ENCODE measurements at regions not wholly inside any gene's neighbourhood (a gene's known extent, or its start where the extent isn't known, plus 50 kb on each side); places are given as distances from the start of the nearest gene placed in this dataset.

GRCh38 chr4:176939445-176939844 is 146.7 kb upstream of the VEGFC start:
- TF ChIP-seq SIN3A (IDR thresholded peaks at IDR 0.05; ENCODE audit: borderline replicate concordance, insufficient read depth, low read length) (no peak), FOXP2 (optimal IDR thresholded peaks at IDR 0.05; ENCODE audit: borderline replicate concordance, extremely low read depth, extremely low read length, insufficient read depth) (no peak), REST (IDR thresholded peaks at IDR 0.05; ENCODE audit: insufficient read depth in 1 of 2, low read depth in 2 of 2, low read length in 2 of 2) (no peak), TAF1 (IDR thresholded peaks at IDR 0.05; ENCODE audit: borderline replicate concordance, insufficient read depth, low read length) (no peak), POLR2AphosphoS5 (IDR thresholded peaks at IDR 0.05; ENCODE audit: low read depth, low read length) (no peak)

GRCh38 chr4:176945334-176945733 is 152.6 kb upstream of the VEGFC start:
- TF ChIP-seq POLR2AphosphoS5 (IDR thresholded peaks at IDR 0.05; ENCODE audit: low read depth, low read length): no peak
- no peak for TF ChIP-seq SIN3A (IDR thresholded peaks at IDR 0.05; ENCODE audit: borderline replicate concordance, insufficient read depth, low read length)

- TF ChIP-seq SIN3A (IDR thresholded peaks at IDR 0.05; ENCODE audit: borderline replicate concordance, insufficient read depth, low read length) (no peak), POLR2AphosphoS5 (IDR thresholded peaks at IDR 0.05; ENCODE audit: low read depth, low read length) (no peak), REST (IDR thresholded peaks at IDR 0.05; ENCODE audit: insufficient read depth in 1 of 2, low read depth in 2 of 2, low read length in 2 of 2) (no peak), TAF1 (IDR thresholded peaks at IDR 0.05; ENCODE audit: borderline replicate concordance, insufficient read depth, low read length) (no peak), FOXP2 (optimal IDR thresholded peaks at IDR 0.05; ENCODE audit: borderline replicate concordance, extremely low read depth, extremely low read length, insufficient read depth) (no peak)
These were observed 156.3 kb upstream of the VEGFC start for GRCh38 chr4:176949029-176949428.

GRCh38 chr4:176953021-176953420 is 160.3 kb upstream of the VEGFC start:
- TF ChIP-seq TAF1 (IDR thresholded peaks at IDR 0.05; ENCODE audit: borderline replicate concordance, insufficient read depth, low read length) (no peak), SIN3A (IDR thresholded peaks at IDR 0.05; ENCODE audit: borderline replicate concordance, insufficient read depth, low read length) (no peak), POLR2AphosphoS5 (IDR thresholded peaks at IDR 0.05; ENCODE audit: low read depth, low read length) (no peak), FOXP2 (optimal IDR thresholded peaks at IDR 0.05; ENCODE audit: borderline replicate concordance, extremely low read depth, extremely low read length, insufficient read depth) (no peak), REST (IDR thresholded peaks at IDR 0.05; ENCODE audit: insufficient read depth in 1 of 2, low read depth in 2 of 2, low read length in 2 of 2) (no peak)

GRCh38 chr4:176957353-176958118 is 164.8 kb upstream of the VEGFC start:
- TF ChIP-seq POLR2AphosphoS5 (IDR thresholded peaks at IDR 0.05; ENCODE audit: low read depth, low read length) (no peak), SIN3A (IDR thresholded peaks at IDR 0.05; ENCODE audit: borderline replicate concordance, insufficient read depth, low read length) (no peak), TAF1 (IDR thresholded peaks at IDR 0.05; ENCODE audit: borderline replicate concordance, insufficient read depth, low read length) (no peak), FOXP2 (optimal IDR thresholded peaks at IDR 0.05; ENCODE audit: borderline replicate concordance, extremely low read depth, extremely low read length, insufficient read depth) (no peak), REST (IDR thresholded peaks at IDR 0.05; ENCODE audit: insufficient read depth in 1 of 2, low read depth in 2 of 2, low read length in 2 of 2) (no peak)

Data from PFSK-1 (cell line).